HG02798 (cell line): ENCODE measurements at regions not wholly inside any gene's neighbourhood (a gene's known extent, or its start where the extent isn't known, plus 50 kb on each side); places are given as distances from the start of the nearest gene placed in this dataset.
"Not testable (repeated sequence)": the region's sequence is repeated elsewhere in the genome, so short reads cannot be mapped to it uniquely, and the experiment has no call there.

Source experiments
- ATAC-seq: cut with Tn5 transposase; IDR thresholded peaks from one replicate; pipeline ENCODE4 v1.9.1; 2021; ENCODE audit warnings: mild to moderate bottlenecking; ENCODE audit not compliant: unreplicated experiment, poor library complexity

DNA sequence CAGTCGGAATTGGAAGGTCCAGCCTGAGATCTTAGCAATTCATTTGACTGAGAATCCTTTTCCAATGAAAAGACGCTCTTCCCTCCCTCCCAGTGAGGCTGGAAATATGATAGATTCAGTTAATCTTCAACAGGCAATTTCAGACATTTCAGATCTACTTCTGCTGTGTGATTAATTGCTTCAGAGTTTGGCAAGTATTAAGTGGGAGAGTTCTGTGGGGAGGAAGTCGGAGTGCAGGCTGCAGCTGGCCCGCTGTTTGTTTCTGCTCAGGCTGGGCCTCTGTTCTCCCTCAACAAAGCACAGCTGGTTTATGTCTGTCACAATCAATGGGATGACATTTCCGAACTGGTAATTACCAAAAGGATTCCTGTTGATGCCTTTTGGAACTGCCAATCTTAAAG lies 178.2 kb downstream of the NDFIP2 start:
- peak; percentile 31 for ATAC-seq

DNA sequence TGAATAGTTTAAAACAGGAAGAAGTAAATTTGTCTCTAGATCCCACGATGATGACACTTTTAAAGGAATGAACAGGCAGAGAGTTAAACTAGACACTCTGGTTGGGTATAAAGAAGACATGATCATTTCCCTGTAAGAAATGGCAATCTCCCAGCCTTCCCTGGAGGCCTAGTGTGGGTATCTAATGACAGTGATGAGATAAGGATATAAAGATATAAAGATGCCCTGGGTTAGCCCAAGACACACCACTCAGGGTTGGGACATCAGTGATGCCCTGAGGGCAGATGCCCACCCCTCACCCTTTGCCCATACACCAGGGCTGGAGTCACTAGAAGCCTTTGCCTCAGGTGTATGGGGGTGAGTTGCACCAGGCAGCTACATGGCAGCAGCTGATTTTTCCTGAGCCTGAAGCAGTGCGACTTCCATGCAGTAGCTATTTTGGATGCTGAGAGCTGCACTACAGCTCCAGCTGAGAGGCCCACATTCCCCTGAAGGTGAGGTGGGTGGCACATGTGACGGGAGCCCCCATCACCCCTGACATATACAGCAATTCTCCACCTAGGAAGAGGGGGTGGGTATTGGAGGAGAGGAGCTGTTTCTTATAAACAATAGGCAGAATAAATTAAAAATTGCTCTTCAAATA lies 177.5 kb downstream of the NDFIP2 start:
- ATAC-seq = no peak

DNA sequence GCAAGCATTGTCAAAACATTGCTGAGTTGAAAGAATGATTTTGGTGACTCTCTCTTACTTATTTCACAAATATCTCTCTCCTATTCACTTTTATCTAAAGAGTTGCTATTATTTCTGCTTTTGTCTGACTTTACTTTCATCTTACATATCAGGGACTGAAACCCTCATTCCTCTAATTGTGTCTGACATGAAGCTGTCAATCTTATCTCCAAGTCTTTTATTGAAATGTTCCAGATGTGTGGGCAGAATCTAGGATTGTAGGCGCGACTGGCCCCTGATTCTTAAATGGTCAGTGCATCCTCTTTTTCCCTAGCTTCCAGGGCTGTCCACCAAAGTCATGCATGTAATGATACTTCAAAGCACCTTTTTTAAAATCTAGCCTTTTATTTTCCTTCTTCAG lies 174.6 kb downstream of the NDFIP2 start:
- ATAC-seq = no peak

DNA sequence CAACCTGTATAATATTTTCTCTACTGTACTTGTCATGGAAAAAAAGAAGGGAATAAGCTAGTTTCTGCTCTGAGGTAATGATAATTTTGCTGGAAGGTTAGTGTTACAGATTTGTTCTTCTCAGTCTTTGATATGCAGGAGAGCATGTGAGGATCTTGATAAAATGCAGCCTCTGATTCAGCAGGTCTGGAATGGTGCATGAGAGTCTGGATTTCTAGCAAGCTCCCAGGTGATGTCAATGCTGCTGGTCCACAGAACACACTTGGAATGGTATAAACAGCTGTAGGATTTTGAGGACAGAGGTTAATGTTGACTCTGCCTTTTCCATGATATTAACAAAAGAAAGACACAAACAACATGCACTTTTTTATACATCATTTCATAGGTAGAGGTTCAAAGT lies 173.6 kb downstream of the NDFIP2 start:
- ATAC-seq = no peak

DNA sequence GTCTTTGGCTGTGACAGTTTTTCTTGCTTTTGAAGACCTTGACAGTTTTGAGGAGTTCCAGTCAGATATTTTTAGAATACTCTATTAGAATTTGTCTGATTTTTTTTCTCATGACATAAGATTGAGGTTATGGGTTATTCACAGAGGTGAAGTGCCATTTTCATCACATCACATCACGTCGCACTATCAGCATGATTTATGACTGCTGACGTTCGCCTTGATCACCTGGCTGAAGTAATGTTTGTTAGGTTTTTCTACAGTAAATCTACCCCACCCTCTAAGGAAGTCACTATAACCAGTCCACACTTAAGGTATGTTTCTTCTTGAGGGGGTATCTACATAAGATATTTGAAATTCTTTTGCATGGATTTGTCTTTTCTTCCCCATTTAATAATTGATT lies 169.7 kb downstream of the NDFIP2 start:
- ATAC-seq = no peak

DNA sequence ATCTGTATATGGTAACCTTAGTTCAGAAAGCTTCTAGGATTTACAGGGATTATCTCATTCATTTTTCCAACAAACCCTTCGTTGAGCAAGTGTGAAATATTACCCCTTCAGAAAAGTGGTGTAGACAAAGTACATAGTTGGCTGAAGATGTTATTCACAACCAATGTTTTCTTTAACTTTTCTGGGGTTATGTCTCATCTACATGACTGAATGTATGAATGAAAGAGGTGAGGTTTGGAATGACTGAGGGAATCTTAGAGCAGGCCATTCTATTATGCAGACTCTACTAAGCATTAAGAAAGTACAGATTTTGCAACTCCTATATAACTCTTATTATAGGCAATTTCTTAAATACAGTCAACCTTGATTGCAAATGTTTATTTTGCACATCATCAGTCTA lies 167.2 kb downstream of the NDFIP2 start:
- no peak for ATAC-seq

DNA sequence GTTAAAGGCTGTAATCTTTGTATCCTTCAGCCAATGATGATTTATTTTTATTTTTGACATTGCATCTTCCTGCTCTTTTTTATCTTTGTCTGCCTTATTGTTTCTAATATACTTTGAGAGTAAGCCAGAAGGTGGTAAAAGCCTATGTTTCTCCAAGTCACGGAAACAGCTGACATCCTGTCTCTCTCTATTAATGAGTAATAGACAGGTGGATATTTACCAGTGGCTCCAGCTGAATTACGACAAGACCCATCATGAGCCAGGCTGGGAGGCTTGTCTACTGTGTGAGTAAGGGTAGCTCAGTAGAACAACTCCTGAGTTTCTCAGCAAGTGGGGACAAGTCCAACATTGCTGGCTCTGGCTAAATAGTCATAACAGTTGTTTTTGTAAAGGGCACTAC lies 166.6 kb downstream of the NDFIP2 start:
- no peak for ATAC-seq

DNA sequence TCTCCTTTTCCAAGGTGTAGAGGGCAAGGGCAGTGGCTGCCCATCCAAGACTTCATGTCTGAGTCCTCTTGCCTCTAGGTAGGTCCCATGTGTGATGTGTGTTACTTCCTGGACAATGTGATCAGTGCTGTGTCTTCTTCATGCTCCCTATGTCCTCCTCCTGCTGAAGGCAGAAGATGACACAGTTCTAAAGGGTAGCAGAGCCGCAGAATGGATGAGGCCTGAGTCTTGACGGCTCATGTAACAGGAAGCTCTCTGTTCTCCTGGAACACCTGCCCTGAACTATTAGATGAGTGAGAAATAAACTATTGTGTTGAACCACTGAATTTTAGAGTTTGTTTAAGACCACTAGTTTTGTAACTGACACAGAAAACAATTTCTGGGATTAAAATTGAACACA lies 165.9 kb downstream of the NDFIP2 start:
- ATAC-seq = no peak

DNA sequence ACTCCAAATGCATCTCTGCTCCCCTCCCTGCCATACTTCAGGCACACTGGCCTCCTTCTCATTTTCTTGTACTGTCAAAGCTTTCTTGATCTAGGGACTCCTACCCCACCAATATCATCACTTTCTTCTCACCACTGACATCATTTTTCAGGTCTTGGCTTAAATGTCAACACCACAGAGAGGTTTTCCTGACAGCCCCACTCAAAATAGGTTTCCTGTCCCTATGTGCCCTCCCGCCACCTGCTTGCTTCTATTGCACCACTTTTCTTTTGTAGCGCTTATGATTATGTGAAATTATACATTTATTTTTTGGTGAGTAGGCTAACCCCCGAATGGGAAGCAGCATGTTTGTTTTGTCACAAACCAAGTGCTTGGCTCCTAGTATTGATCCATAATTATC lies 164.6 kb downstream of the NDFIP2 start:
- no peak for ATAC-seq

DNA sequence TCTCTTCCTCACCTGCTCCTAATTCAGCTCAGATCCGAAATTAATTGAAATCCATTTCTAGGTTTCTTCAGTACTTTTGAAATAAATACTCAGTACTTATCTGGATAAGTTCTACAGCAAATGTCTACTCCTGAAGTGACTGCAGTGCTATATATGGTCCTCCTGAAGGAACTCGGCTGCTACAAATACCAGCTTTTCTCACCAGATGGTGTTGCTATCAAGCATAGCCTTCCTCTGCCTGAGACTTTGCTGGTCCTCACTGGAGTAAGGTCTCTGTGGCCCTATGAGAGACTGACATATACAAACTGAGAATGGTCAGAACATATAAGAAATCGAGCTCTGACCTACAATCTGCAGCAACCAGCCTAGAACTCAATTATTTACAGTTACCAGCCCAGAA lies 161.6 kb downstream of the NDFIP2 start:
- ATAC-seq = no peak

DNA sequence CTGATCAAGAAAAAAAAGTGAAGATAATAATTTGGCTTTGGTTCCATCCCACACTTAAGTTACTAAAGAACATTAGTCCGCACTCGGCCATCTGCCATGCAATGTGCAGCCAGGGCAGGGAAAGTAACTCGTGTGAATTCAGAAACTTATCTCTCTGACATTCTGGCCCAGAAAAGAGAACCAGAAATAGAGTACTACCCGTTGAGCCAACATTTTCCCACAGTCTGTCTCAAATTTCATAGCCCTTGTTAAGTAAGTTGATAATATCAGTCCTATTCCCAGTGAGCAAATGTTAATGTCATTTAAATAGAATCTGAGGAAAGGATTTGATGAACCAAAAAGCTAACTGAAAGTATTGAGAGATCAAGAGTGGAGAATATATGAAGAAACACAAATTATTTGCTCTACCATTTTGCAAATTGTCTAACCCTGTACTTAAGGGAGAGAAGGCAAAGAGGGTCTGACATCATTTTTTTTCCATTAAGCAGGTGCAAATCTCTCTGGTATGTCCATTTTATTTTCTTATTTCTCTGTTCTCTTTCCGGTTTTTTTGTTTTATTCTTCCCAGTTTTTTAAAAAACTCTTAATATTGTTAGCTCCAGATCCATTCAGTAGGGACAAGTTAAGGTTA lies 156.3 kb downstream of the NDFIP2 start:
- no peak for ATAC-seq

DNA sequence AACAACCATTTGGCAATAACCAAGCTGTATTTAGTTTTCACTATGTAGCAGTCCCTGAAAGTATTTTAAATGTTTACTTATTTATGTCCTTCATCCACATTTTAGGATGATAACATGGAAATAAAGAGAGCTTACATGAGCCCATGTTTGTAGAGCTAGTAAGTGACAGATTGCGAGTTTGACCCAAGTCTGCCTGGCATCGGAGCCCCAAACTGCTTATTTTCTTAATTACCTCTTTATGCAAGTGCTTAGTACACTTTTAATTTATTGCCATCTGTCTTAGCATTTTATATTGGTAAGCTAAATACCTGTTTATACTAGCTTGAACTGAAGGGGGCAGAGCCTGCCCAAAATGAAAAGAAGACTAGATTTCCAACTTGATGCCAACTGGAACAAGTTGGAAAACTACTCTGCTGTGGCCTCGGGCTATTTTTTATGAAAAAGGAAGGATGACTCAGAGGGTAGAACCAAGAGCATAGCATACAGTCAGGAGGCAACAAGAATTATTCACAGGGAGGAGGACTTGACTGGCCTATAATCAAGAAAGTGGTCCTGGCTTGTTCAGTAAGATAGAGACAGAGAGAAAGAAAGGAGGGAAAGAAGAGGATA lies 150.2 kb downstream of the NDFIP2 start:
- no peak for ATAC-seq

DNA sequence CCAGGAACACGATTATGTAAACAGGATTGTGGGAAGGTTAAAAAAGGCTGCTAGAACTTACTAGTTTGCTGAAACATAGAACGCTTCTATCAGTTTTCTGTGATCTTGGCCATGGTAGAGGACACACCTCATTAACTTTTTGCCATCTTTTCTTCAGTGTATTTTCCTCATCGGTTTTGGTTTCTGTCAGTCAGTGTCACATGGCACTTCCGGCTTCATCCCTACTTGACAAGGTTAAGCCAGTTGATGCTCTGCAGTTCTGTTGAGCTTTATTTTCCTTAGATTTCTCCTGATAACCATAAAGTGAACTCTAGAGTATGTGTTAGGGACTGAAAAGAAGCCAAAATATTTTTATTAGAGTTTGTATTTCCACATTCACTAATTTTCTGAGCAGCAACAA lies 147.5 kb downstream of the NDFIP2 start:
- ATAC-seq = no peak

DNA sequence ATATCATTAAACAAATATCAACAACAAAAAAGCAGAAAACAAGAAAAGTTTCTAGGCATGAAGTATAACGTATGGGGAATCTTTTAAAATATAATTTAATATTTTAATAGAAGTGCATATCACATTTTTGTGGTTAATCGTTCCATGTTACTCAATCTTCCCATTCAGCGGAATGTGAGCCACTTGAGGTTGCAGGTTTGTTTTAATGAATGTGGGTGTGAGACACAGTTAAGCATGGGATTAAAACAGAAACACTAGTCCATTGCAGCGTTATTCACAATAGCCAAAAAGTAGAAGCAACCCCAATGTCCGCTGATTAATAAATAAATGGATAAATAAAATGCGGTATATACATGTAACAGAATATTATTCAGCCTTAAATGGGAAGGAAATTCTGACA lies 146.0 kb downstream of the NDFIP2 start:
- no peak for ATAC-seq

DNA sequence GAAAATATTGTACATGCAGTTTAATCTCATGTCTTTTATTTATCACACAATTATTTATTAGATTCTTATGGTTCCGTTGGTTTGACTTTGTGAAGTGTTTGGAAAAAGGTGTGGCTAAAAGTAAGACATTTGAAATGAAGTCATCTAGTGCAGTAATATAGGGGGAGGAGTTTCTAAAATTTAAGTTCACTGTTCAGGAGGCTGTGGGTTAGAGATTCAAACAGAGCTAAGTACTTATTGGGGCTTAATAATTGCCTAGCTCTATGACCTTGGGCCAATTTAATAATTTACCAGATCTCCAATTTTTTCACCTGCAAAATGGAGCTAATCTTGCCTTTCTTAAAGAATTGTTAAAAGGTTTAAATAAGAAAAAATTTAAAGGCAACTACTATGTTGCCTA lies 144.6 kb downstream of the NDFIP2 start:
- ATAC-seq = no peak

DNA sequence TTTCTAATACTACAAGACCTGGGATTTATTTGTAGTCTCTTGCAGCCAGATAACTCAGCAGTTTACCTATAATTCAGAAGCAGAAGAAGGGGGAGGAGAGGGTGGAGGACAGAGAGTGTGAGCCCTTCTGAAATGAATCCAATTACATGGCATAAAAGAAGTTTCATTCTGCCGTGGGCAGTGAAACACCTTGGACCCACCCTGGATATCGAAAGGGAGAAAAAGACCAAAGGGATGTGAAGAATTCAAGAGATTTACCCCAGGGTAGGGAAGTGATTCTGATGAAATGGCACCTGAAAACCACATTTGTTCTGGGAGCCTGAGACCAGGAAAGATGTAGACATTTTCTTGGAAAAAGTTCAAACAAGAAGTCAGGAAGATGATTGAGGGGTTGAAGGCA lies 140.9 kb downstream of the NDFIP2 start:
- no peak for ATAC-seq

DNA sequence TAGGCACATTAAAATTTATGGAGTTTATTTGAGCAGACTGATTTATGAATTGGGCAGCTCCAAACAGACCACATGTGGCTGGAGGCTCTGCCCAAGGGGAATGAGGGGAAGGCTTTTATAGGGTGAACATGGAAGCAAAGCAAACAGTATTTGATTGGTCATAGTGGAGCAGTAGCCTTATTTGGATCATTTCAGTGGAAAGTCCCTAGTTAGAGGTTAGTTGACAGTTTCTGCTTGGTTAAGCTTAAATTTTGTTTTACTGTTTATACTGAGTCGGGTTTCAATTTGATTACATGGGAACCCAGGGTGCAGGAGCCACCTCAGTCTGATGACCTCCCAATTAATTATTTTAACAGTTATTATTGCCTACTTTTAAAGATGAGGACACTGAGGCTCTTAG lies 140.5 kb downstream of the NDFIP2 start:
- no peak for ATAC-seq

DNA sequence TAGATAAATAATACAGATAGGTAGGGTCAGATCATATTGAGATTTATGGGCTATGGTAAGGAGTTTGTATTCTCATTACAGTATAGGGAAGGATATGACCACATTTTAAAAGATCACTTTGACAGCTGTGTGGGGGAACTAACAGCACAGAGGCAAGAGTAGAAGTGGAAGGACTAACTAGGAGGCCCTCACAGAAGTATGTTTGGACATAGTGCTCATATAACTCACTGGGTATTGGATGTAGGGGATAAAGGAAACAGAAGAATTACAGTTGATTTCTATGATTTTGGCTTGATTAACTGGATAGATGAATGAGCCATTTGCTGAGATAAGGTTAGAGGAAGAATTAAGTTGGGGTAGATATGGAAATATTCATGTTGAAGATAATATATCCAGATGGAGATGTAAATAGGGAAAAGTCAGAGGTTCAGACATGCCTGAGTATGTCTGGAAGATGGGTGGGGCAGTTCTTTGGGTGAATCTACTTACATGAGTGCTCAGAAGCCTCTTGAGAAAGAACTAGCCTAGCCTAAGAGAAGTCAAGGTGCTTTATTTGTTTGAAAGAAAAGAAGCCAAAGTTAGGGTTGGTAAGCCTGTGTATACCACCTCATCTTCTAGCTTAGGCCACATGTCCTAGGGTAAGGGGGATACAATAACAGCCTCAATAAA lies 133.4 kb downstream of the NDFIP2 start:
- no peak for ATAC-seq

DNA sequence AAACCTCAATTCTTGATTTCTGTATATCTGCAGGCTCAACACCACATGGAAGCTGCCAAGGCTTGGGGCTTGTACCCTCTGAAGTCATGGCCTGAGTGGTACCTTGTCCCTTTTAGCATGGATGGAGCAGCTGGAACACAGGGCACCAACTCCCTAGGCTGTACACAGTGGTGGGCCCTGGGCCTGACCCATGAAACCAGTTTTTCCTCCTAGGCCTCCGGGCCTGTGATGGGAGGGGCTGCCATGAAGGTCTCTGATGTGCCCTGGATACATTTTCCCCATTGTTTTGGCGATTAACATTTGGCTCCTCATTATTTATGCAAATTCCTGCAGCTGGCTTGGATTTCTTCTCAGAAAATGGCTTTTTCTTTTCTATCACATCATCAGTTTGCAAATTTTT lies 131.6 kb downstream of the NDFIP2 start:
- no peak for ATAC-seq

DNA sequence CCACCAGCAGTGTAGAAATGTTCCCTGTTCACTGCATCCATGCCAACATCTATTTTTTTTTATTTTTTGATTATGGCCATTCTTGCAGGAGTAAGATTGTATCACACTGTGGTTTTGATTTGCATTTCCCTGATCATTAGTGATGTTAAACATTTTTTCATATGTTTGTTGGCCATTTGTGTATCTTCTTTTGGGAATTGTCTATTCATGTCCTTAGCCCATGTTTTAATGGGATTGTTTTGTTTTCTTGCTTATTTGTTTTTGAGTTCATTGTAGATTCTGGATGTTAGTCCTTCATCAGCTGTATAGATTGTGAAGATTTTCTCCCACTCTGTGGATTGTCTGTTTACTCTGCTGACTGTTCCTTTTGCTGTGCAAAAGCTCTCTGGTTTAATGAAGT lies 126.9 kb downstream of the NDFIP2 start:
- not testable (repeated sequence) for ATAC-seq
